Ishikawa (cell line): ENCODE measurements at regions not wholly inside any gene's neighbourhood (a gene's known extent, or its start where the extent isn't known, plus 50 kb on each side); places are given as distances from the start of the nearest gene placed in this dataset.

ENCODE experiments used
- CEBPB ChIP-seq: IDR thresholded peaks from 2 replicates; pipeline ENCODE4 v1.6.1; 2012
- CREB1 ChIP-seq: IDR thresholded peaks from 2 replicates; pipeline ENCODE4 v1.6.1; 2012; ENCODE audit warnings: low read depth
- EGR1 ChIP-seq: IDR thresholded peaks from 2 replicates; pipeline ENCODE4 v1.6.1; 2012
- EP300 ChIP-seq: IDR thresholded peaks from 2 replicates; pipeline ENCODE4 v1.6.1; 2012; ENCODE audit warnings: borderline replicate concordance
- FOXM1 ChIP-seq: IDR thresholded peaks from 2 replicates; pipeline ENCODE4 v1.6.1; 2012; ENCODE audit warnings: low read depth, borderline replicate concordance
- MAX ChIP-seq: IDR thresholded peaks from 2 replicates; pipeline ENCODE4 v1.6.1; 2012
- NFIC ChIP-seq: IDR thresholded peaks from 2 replicates; pipeline ENCODE4 v1.6.1; 2012
- RAD21 ChIP-seq: IDR thresholded peaks from 2 replicates; pipeline ENCODE4 v1.6.1; 2012; ENCODE audit warnings: low read depth
- REST ChIP-seq: IDR thresholded peaks from 2 replicates; pipeline ENCODE4 v1.6.1; 2012; ENCODE audit warnings: low read depth, mild to moderate bottlenecking
- TAF1 ChIP-seq: IDR thresholded peaks from 2 replicates; pipeline ENCODE4 v1.6.1; 2012; ENCODE audit warnings: low read depth, mild to moderate bottlenecking
- TCF12 ChIP-seq: IDR thresholded peaks from 2 replicates; pipeline ENCODE4 v1.6.1; 2012; ENCODE audit warnings: low read depth
- TEAD4 ChIP-seq: IDR thresholded peaks from 2 replicates; pipeline ENCODE4 v1.6.1; 2012
- USF1 ChIP-seq: IDR thresholded peaks from 2 replicates; pipeline ENCODE4 v1.6.1; 2012
- YY1 ChIP-seq: IDR thresholded peaks from 2 replicates; pipeline ENCODE4 v1.6.1; 2012; ENCODE audit warnings: low read depth
- ZBTB7A ChIP-seq: IDR thresholded peaks from 2 replicates; pipeline ENCODE4 v1.6.1; 2012; ENCODE audit warnings: low read depth

- TF ChIP-seq MAX (no peak), ZBTB7A (no peak), FOXM1 (no peak), TCF12 (no peak), USF1 (no peak), TAF1 (no peak), RAD21 (no peak), CREB1 (no peak), CEBPB (no peak), YY1 (no peak), REST (no peak), TEAD4 (no peak), EGR1 (no peak), NFIC (no peak), EP300 (no peak)
Measured at GRCh38 chr3:72515281-72515680, 333.0 kb downstream of the SHQ1 start.

- TF ChIP-seq YY1 (no peak), MAX (no peak), EGR1 (no peak), REST (no peak), TEAD4 (no peak), RAD21 (no peak), ZBTB7A (no peak), EP300 (no peak), TCF12 (no peak), NFIC (no peak), FOXM1 (no peak), CREB1 (no peak), CEBPB (no peak), TAF1 (no peak), USF1 (no peak)
Measured at GRCh38 chr3:72510247-72510646, 338.0 kb downstream of the SHQ1 start.

- TF ChIP-seq RAD21 (no peak), TAF1 (no peak), CEBPB (no peak), MAX (no peak), EGR1 (no peak), EP300 (no peak), TEAD4 (no peak), TCF12 (no peak), NFIC (no peak), YY1 (no peak), REST (no peak), ZBTB7A (no peak), FOXM1 (no peak), USF1 (no peak), CREB1 (no peak)
Measured at GRCh38 chr3:72505539-72506405, 342.5 kb downstream of the SHQ1 start.
